Activated B cell treated with CpG ODN at 0.5 μM for 24 hours (primary cell): ENCODE measurements at regions not wholly inside any gene's neighbourhood (a gene's known extent, or its start where the extent isn't known, plus 50 kb on each side); places are given as distances from the start of the nearest gene placed in this dataset.
"Not testable (repeated sequence)": the region's sequence is repeated elsewhere in the genome, so short reads cannot be mapped to it uniquely, and the experiment has no call there.

Source experiments
- ATAC-seq: fragments of 200-7000 bp; cut with Tn5 transposase; one replicate; pipeline ENCODE4 v1.10.0; 2021; ENCODE audit warnings: low read depth, mild to moderate bottlenecking, moderate library complexity
- CTCF ChIA-PET: fragments of 350-600 bp; sonication (Branson Sonifier 250); formaldehyde crosslinking; loops from one replicate; lab custom pipeline; 2021; ENCODE audit warnings: antibody characterized with exemption; lab: Charles Lee
- POLR2A ChIA-PET: fragments of 350-600 bp; sonication (Branson Sonifier 250); formaldehyde crosslinking; loops from one replicate; lab custom pipeline; 2021; ENCODE audit warnings: antibody characterized with exemption; lab: Charles Lee
- DNase-seq: peaks from one replicate; pipeline ENCODE4 v3.0.0; 2022
- H3K27ac Mint-ChIP-seq: one replicate; pipeline ENCODE4 v1.8.0; 2020; ENCODE audit warnings: mixed read lengths
- H3K27me3 Mint-ChIP-seq: one replicate; pipeline ENCODE4 v1.8.0; 2021; ENCODE audit warnings: mixed read lengths
- H3K36me3 Mint-ChIP-seq: one replicate; pipeline ENCODE4 v1.8.0; 2021; ENCODE audit warnings: low read depth, mixed read lengths
- H3K4me1 Mint-ChIP-seq: one replicate; pipeline ENCODE4 v1.8.0; 2021; ENCODE audit warnings: mixed read lengths
- H3K4me3 Mint-ChIP-seq: one replicate; pipeline ENCODE4 v1.8.0; 2020; ENCODE audit warnings: mild to moderate bottlenecking, mixed read lengths
- H3K9me3 Mint-ChIP-seq: one replicate; pipeline ENCODE4 v1.8.0; 2020; ENCODE audit warnings: mixed read lengths
- intact Hi-C: fragments of 100-400 bp; cut with micrococcal nuclease; formaldehyde crosslinking; loops from one replicate; pipeline ENCODE4 v1.15.1; 2024
- TF ChIP-seq, protein P1 (sequence below): fragments of 200-600 bp; IDR thresholded peaks from one replicate; pipeline ENCODE4 v1.8.0; 2022; ENCODE audit warnings: antibody characterized with exemption, mild to moderate bottlenecking

DNA sequence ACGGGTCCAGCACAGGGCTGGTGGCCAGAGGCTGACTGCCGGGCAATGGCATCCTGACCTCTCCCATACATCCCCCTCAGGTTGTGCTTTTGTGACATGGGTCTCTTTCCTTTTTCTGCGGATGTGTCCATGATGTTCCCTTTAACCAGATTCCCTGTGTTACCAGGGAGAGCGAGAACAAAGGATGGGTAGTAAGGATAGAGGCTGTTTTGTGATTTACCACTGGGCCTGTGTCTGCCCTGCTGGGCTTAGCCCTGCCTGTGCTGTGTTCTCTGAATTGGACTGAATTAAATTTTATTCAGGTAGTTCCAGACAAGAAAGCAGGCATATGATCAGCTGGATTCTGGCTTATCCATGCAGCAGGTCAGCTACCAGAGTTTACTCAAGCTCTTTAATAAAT, 301.6 kb downstream of the RWDD3 start:
- DNase-seq (no peak), ATAC-seq (no peak)
- CTCF ChIA-PET = no interaction called here
- no peaks in the 10 kb centered on the region for H3K27me3 Mint-ChIP-seq
- peaks cover 5% of the 10 kb centered on the region for H3K9me3 Mint-ChIP-seq
- no peaks in the 10 kb centered on the region for H3K36me3 Mint-ChIP-seq
- H3K4me1 Mint-ChIP-seq = no peaks in the 10 kb centered on the region
- no peak overlapping the region for H3K27ac Mint-ChIP-seq
- TF ChIP-seq, protein P1, sequence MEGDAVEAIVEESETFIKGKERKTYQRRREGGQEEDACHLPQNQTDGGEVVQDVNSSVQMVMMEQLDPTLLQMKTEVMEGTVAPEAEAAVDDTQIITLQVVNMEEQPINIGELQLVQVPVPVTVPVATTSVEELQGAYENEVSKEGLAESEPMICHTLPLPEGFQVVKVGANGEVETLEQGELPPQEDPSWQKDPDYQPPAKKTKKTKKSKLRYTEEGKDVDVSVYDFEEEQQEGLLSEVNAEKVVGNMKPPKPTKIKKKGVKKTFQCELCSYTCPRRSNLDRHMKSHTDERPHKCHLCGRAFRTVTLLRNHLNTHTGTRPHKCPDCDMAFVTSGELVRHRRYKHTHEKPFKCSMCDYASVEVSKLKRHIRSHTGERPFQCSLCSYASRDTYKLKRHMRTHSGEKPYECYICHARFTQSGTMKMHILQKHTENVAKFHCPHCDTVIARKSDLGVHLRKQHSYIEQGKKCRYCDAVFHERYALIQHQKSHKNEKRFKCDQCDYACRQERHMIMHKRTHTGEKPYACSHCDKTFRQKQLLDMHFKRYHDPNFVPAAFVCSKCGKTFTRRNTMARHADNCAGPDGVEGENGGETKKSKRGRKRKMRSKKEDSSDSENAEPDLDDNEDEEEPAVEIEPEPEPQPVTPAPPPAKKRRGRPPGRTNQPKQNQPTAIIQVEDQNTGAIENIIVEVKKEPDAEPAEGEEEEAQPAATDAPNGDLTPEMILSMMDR = no peak
- no peak overlapping the region for H3K4me3 Mint-ChIP-seq
- intact Hi-C loops = no loop called here
- POLR2A ChIA-PET = no interaction called here

DNA sequence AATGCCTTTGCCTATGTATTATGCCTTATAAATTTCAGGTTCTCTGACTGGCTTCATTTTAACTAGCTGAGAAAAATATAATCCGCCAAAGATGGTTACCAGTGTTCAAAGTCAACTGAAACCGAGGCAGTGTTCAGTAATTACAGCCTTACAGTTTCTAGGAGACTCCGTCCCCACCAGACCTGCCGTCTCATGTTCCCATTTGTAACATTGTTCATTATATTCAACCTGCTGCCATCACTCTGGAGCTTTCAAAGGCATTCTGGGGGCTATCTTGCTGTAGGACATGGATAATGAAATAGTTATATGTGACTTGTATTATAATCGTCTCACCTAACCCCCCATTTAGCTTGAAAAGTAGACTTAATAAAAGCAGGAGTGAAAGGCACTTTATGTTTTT, 302.5 kb downstream of the RWDD3 start:
- H3K36me3 Mint-ChIP-seq = no peaks in the 10 kb centered on the region
- no peak for ATAC-seq
- H3K4me1 Mint-ChIP-seq = no peaks in the 10 kb centered on the region
- H3K27ac Mint-ChIP-seq = no peak overlapping the region
- TF ChIP-seq, protein P1 = no peak
- CTCF ChIA-PET = no interaction called here
- H3K4me3 Mint-ChIP-seq = no peak overlapping the region
- no peak for DNase-seq
- intact Hi-C loops = no loop called here
- peaks cover 5% of the 10 kb centered on the region for H3K9me3 Mint-ChIP-seq
- H3K27me3 Mint-ChIP-seq = no peaks in the 10 kb centered on the region
- POLR2A ChIA-PET = no interaction called here

DNA sequence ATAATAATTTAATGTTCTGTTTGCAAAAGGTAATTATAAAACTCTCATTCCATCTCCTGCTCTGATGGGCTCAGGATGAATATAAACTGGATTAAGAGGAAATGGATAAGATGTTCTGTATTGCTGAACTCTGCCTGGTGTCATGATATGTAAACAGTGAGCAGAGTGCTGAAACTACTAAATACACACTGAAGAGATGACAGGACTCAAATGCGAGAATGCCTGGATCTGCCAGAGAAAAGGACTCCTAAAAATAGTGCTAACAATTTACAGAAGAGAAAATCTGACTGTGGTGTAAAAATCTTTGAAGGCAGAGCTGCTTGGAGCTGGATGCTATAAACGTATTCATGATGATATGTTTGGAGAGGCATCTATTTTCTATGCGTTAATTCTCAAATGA, 303.2 kb downstream of the RWDD3 start:
- DNase-seq (no peak), ATAC-seq (no peak)
- ChIA-PET POLR2A (no interaction called here), CTCF (no interaction called here)
- TF ChIP-seq, protein P1 = no peak
- H3K4me3 Mint-ChIP-seq = no peak overlapping the region
- peaks cover 5% of the 10 kb centered on the region for H3K9me3 Mint-ChIP-seq
- H3K27ac Mint-ChIP-seq = no peak overlapping the region
- intact Hi-C loops = no loop called here
- H3K36me3 Mint-ChIP-seq = no peaks in the 10 kb centered on the region
- H3K4me1 Mint-ChIP-seq = no peaks in the 10 kb centered on the region
- H3K27me3 Mint-ChIP-seq = no peaks in the 10 kb centered on the region

DNA sequence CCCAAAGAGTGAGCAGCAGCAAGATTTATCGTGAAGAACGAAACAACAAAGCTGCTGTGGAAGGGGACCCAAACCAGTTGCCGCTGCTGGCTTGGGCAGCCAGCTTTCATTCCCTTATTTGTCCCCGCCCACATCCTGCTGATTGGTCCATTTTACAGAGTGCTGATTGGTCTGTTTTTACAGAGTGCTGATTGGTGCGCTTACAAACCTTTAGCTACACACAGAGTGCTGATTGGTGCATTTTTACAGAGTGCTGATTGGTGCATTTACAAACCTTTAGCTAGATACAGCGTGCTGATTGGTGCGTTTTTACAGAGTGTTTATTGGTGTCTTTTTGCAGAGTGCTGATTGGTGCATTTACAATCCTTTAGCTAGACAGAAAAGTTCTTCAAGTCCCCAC, 304.2 kb downstream of the RWDD3 start:
- intact Hi-C loops, H3K9me3 Mint-ChIP-seq, POLR2A ChIA-PET: not testable (repeated sequence)

DNA sequence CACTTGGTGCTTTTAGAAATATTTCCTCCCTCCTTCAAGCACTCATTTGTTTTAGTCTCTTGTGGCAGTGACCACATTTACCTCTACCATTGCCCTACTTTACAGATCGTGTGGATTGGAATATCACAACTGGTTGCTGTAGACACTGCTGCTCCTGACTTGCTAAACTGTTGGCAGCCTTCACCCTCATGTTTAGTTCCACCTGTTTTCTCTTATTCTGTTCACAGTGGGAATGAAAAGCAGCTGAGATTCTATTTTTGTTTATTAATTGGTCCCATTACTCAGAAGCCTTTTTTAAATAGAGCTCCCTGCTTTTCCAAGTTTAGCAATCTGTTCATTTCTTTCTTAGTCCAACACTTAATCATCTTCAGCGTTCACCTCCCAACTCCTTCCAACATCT, 308.9 kb downstream of the RWDD3 start:
- Mint-ChIP-seq H3K4me1 (no peaks in the 10 kb centered on the region), H3K9me3 (peaks cover 1% of the 10 kb centered on the region), H3K4me3 (no peak overlapping the region), H3K36me3 (no peaks in the 10 kb centered on the region), H3K27me3 (no peaks in the 10 kb centered on the region), H3K27ac (no peak overlapping the region)
- POLR2A ChIA-PET = no interaction called here
- TF ChIP-seq, protein P1 = no peak
- DNase-seq = no peak
- intact Hi-C loops = no loop called here
- CTCF ChIA-PET = no interaction called here
- ATAC-seq = no peak

More for the DNA sequence above, 304.2 kb downstream of the RWDD3 start:
- ATAC-seq, H3K4me3 Mint-ChIP-seq, H3K27ac Mint-ChIP-seq, DNase-seq, H3K4me1 Mint-ChIP-seq, CTCF ChIA-PET, H3K27me3 Mint-ChIP-seq, H3K36me3 Mint-ChIP-seq: not testable (repeated sequence)

DNA sequence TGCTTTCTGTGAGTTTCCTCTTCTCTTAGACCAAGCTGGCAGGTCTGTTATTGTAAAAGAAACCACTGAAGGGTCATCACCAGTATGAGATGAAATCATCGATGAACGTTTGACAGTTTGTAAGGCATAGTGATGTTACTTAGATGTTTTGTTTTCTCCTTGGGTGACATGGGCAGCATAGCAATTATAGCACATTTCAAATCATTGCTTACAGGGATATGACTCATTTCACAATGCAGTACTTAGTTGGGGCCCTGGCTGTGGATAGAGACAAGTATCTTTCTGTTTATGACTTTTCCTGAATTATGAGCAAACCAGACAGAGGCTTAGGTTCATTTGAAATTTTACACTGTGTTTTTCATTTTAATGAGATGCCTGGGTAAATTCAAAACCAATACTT, 313.0 kb downstream of the RWDD3 start:
- POLR2A ChIA-PET = no interaction called here
- Mint-ChIP-seq H3K27me3 (no peaks in the 10 kb centered on the region), H3K27ac (no peak overlapping the region)

More for the DNA sequence above, 313.0 kb downstream of the RWDD3 start:
- intact Hi-C loops = no loop called here
- ATAC-seq = no peak
- TF ChIP-seq, protein P1 = no peak
- H3K36me3 Mint-ChIP-seq = no peaks in the 10 kb centered on the region
- CTCF ChIA-PET = no interaction called here
- no peak overlapping the region for H3K4me3 Mint-ChIP-seq
- H3K4me1 Mint-ChIP-seq = no peaks in the 10 kb centered on the region
- H3K9me3 Mint-ChIP-seq = peaks cover 3% of the 10 kb centered on the region
- no peak for DNase-seq
